ENCODE measurements at regions not wholly inside any gene's neighbourhood (a gene's known extent, or its start where the extent isn't known, plus 50 kb on each side); places are given as distances from the start of the nearest gene placed in this dataset.

DNA sequence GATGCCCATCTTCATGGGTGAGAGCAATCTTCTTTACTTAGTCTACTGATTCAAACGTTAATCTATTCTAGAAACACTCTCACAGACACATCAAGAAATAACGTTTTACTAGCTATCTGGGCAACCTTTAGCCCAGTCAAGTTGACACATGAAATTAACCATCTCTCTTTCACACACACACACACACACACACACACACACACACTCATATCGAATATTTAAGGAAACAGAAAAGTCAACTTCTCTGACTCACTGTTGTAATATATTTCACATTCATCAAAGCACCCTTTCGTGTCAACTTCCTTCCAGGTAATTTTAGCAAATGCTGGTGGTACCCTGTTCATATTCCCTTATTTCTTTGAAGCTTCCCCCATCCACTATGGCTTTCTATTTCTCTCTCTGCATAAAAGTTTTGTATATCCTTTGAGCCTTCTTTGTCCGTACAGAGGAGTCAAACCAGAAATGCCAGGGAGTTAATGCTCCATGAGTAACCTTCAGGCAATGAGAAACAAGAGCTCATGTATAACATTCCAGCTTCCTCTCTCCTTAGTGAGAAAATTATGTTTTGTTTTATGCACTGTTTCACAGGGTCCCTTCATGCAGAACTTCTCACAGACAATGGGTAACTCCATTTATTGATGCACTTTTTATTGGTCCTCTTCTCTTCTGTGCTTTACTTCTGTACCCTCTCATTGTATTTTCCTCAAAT, 335.5 kb upstream of the CBLB start:
- H3K4me3 Mint-ChIP-seq (ENCODE audit: unreplicated experiment), result no peak overlapping the region
- DNase-seq, result no peak
- H3K36me3 Mint-ChIP-seq (ENCODE audit: unreplicated experiment), result no peaks in the 10 kb centered on the region
- no peaks in the 10 kb centered on the region for H3K27me3 Mint-ChIP-seq (ENCODE audit: unreplicated experiment)
- no peak overlapping the region for H3K27ac Mint-ChIP-seq (ENCODE audit: unreplicated experiment)
- H3K4me1 Mint-ChIP-seq (ENCODE audit: low read depth, unreplicated experiment), result peaks cover 11% of the 10 kb centered on the region
- TF ChIP-seq, protein P1, sequence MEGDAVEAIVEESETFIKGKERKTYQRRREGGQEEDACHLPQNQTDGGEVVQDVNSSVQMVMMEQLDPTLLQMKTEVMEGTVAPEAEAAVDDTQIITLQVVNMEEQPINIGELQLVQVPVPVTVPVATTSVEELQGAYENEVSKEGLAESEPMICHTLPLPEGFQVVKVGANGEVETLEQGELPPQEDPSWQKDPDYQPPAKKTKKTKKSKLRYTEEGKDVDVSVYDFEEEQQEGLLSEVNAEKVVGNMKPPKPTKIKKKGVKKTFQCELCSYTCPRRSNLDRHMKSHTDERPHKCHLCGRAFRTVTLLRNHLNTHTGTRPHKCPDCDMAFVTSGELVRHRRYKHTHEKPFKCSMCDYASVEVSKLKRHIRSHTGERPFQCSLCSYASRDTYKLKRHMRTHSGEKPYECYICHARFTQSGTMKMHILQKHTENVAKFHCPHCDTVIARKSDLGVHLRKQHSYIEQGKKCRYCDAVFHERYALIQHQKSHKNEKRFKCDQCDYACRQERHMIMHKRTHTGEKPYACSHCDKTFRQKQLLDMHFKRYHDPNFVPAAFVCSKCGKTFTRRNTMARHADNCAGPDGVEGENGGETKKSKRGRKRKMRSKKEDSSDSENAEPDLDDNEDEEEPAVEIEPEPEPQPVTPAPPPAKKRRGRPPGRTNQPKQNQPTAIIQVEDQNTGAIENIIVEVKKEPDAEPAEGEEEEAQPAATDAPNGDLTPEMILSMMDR (IDR thresholded peaks at IDR 0.05; ENCODE audit: partially characterized antibody, unreplicated experiment), result no peak
- H3K9me3 Mint-ChIP-seq (ENCODE audit: unreplicated experiment), result peaks cover 4% of the 10 kb centered on the region

DNA sequence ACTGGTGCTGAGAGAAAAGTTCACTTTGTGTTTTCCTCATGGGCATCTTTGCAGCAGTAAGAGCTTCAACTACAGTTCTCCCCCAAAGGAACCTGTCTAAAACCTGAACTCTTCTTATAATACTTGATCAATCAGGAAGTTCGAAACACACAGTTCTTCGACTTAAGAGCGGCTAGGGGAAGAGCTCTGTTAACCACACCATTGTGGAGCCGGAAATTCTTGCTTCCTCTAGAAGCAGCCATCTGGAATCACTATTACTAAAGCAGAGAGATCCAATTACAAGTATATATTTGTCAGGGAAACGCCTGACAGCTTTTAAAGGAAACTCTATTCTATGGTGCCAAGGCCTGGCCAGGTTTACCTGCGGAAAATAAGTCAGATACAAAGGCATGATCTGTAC, 337.3 kb upstream of the CBLB start:
- H3K27me3 Mint-ChIP-seq (ENCODE audit: unreplicated experiment), result no peaks in the 10 kb centered on the region
- TF ChIP-seq, protein P1 (IDR thresholded peaks at IDR 0.05; ENCODE audit: partially characterized antibody, unreplicated experiment), result no peak
- H3K27ac Mint-ChIP-seq (ENCODE audit: unreplicated experiment), result no peak overlapping the region
- peaks cover 4% of the 10 kb centered on the region for H3K9me3 Mint-ChIP-seq (ENCODE audit: unreplicated experiment)
- no peak for DNase-seq
- H3K4me3 Mint-ChIP-seq (ENCODE audit: unreplicated experiment), result peak overlapping the region; percentile 1
- H3K36me3 Mint-ChIP-seq (ENCODE audit: unreplicated experiment), result no peaks in the 10 kb centered on the region
- peaks cover 11% of the 10 kb centered on the region for H3K4me1 Mint-ChIP-seq (ENCODE audit: low read depth, unreplicated experiment)

DNA sequence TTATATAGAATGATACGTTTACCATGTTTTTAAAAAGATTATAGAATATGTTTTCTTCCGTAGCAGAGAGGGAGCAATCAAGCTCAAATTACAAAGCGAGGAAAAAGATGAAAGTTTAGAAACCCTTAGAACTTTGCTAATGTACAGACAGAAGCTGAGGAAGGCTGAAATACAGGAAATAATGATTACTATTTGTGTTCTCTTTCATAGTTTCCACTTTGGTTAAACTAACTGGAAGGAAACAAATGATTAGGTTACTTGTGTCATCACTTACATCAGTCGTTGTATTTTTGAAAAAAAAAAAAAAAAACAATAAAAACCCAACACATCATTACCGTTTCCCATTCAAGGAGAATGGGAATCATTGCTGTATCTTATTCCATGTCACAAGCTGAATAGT, 337.8 kb upstream of the CBLB start:
- no peak overlapping the region for H3K27ac Mint-ChIP-seq (ENCODE audit: unreplicated experiment)
- peaks cover 4% of the 10 kb centered on the region for H3K9me3 Mint-ChIP-seq (ENCODE audit: unreplicated experiment)
- TF ChIP-seq, protein P1 (IDR thresholded peaks at IDR 0.05; ENCODE audit: partially characterized antibody, unreplicated experiment), result no peak
- no peaks in the 10 kb centered on the region for H3K36me3 Mint-ChIP-seq (ENCODE audit: unreplicated experiment)
- no peak overlapping the region for H3K4me3 Mint-ChIP-seq (ENCODE audit: unreplicated experiment)
- peaks cover 1% of the 10 kb centered on the region for H3K27me3 Mint-ChIP-seq (ENCODE audit: unreplicated experiment)
- H3K4me1 Mint-ChIP-seq (ENCODE audit: low read depth, unreplicated experiment), result peaks cover 9% of the 10 kb centered on the region
- DNase-seq, result no peak

DNA sequence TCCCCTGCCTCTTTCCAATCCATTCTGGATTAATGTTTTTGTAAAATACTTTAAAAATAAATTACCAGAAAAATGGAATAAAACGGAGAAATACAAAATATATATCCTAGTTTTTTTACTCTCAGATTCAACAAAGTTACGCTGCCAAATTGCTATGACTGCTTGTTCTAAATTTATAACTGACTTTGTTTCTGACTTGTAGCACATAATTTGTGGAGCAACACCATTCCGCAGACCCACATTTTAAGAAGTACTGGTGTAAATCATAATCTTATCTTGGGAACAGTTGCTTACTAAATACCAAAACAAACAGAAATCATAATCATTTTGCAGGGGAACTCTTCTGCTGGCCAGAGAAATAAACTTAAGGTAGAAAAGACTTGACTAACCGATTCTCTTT, 339.4 kb upstream of the CBLB start:
- H3K9me3 Mint-ChIP-seq (ENCODE audit: unreplicated experiment), result peaks cover 4% of the 10 kb centered on the region
- peaks cover 9% of the 10 kb centered on the region for H3K4me1 Mint-ChIP-seq (ENCODE audit: low read depth, unreplicated experiment)
- H3K27ac Mint-ChIP-seq (ENCODE audit: unreplicated experiment), result no peak overlapping the region
- TF ChIP-seq, protein P1 (IDR thresholded peaks at IDR 0.05; ENCODE audit: partially characterized antibody, unreplicated experiment), result no peak
- no peak for DNase-seq
- H3K36me3 Mint-ChIP-seq (ENCODE audit: unreplicated experiment), result no peaks in the 10 kb centered on the region
- H3K27me3 Mint-ChIP-seq (ENCODE audit: unreplicated experiment), result peaks cover 1% of the 10 kb centered on the region
- no peak overlapping the region for H3K4me3 Mint-ChIP-seq (ENCODE audit: unreplicated experiment)

DNA sequence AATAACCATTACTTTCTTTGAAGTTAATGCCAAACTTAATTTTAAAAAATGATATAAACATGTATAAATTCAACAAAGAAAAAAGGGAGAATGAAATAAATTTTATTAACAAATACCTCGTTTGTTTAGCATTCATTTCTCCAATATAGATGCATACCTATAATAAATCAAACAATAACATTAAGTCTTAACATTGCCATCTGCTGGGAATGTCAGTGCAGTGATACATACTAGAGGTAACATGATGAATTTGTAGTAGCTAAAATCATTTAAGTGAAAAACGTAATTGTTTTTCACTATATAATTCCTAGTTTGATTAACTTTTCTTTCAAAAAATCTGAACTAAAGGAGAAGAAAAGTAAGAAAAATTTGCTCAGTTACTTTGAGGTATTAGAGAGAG, 340.2 kb upstream of the CBLB start:
- H3K4me3 Mint-ChIP-seq (ENCODE audit: unreplicated experiment), result no peak overlapping the region
- H3K9me3 Mint-ChIP-seq (ENCODE audit: unreplicated experiment), result peaks cover 5% of the 10 kb centered on the region
- H3K27ac Mint-ChIP-seq (ENCODE audit: unreplicated experiment), result no peak overlapping the region
- peaks cover 9% of the 10 kb centered on the region for H3K4me1 Mint-ChIP-seq (ENCODE audit: low read depth, unreplicated experiment)
- H3K27me3 Mint-ChIP-seq (ENCODE audit: unreplicated experiment), result peaks cover 5% of the 10 kb centered on the region
- TF ChIP-seq, protein P1 (IDR thresholded peaks at IDR 0.05; ENCODE audit: partially characterized antibody, unreplicated experiment), result no peak
- H3K36me3 Mint-ChIP-seq (ENCODE audit: unreplicated experiment), result no peaks in the 10 kb centered on the region
- no peak for DNase-seq

Data from glutamatergic neuron (in vitro differentiated cells).